Stomach (tissue), 4 donors: ENCODE measurements at regions not wholly inside any gene's neighbourhood (a gene's known extent, or its start where the extent isn't known, plus 50 kb on each side); places are given as distances from the start of the nearest gene placed in this dataset.

Experiments used
- CTCF ChIP-seq, 7 experiments: fragments of 450-650 bp in 4 of 7; fragments of 200-600 bp in 3 of 7; sonication (generic) in 3 of 7; IDR thresholded peaks; one replicate each; pipeline ENCODE4 v1.5.1; 2016 to 2019; ENCODE audit warnings: antibody characterized with exemption in 7 of 7, control low read depth in 2 of 7, mild to moderate bottlenecking in 1 of 7
- EP300 ChIP-seq: sonication (generic); formaldehyde crosslinking; IDR thresholded peaks from one replicate; pipeline ENCODE4 v1.6.1; 2017; ENCODE audit warnings: antibody characterized with exemption
- POLR2A ChIP-seq, 4 donors: fragments of 450-650 bp; IDR thresholded peaks; one replicate each; pipeline ENCODE4 v1.6.1; 2016; ENCODE audit warnings: antibody characterized with exemption in 4 of 4, control low read depth in 2 of 4, mild to moderate bottlenecking in 1 of 4, moderate library complexity in 1 of 4
- POLR2AphosphoS5 ChIP-seq, 3 donors: sonication (generic); formaldehyde crosslinking; IDR thresholded peaks; one replicate each; pipeline ENCODE4 v1.6.1; 2016; ENCODE audit warnings: antibody characterized with exemption in 3 of 3

- TF ChIP-seq POLR2A (IDR thresholded peaks at IDR 0.05) (no peak), CTCF (IDR thresholded peaks at IDR 0.05) (peak in 2 of 7 experiments; percentile 8 to 12), EP300 (no peak), POLR2AphosphoS5 (IDR thresholded peaks at IDR 0.05) (no peak)
Measured at GRCh38 chr6:8539453-8539852, 104.1 kb upstream of the SLC35B3 start.
